ENCODE measurements at regions not wholly inside any gene's neighbourhood (a gene's known extent, or its start where the extent isn't known, plus 50 kb on each side); places are given as distances from the start of the nearest gene placed in this dataset.

DNA sequence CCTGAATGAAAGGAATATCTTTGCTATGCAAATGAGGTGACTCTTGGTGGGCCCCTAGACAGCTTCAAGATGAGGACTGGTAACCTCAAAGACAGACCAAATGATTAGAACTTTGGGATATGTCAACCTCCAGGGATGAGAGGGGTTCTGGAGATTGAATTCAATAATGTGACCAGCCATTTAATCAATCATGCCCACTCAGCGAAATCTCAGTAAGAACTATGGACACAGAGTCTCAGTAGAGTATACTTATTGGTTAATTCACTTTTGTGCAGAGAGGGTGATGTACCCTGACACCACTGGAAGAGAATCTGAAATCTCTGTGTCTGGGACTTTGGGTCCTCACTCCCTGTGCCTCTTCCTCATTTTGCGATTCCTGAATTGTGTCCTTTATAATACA, 662.8 kb downstream of the OLFM4 start:
- no peak for DNase-seq (ENCODE audit: low read depth)

DNA sequence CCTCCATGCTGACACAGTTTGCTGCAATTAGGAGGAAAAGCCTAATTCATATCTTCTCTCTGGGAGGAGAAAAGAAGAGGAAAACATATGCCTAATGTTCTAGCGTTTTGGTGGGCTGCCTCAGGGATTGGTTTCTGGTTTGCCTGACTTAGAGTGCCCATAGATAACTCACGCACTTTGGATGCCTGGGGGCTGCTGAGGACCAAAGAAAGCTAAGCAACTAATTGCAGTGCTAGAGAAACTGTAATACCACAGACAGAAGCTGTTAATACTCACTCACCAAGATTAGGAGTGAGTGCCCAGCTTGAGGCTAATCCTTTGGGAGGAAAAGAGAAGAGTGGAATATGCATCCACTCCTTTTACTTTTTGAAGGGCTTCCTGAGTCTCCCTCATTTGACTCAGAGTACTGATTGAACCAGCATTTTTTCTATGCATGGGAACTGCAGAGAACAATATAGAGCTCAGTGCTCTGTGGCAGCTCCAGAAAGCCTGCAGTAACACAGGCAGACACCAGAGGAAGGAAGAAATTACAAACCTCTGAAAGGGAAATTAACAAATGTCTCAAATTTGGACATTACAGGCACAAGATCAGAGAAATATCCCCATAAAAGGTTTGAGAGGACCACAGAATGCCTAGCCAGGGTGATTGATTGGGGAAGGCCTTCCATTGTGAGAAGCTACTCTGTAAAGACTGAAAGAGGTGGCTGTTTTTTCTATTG, 666.4 kb downstream of the OLFM4 start:
- DNase-seq (ENCODE audit: low read depth) = no peak

- DNase-seq (ENCODE audit: low read depth) = no peak
Observed at GRCh38 chr13:53703371-53704080, 674.9 kb downstream of the OLFM4 start.

- DNase-seq (ENCODE audit: low read depth) = no peak
Observed at GRCh38 chr13:53719281-53719680, 690.7 kb downstream of the OLFM4 start.

DNA sequence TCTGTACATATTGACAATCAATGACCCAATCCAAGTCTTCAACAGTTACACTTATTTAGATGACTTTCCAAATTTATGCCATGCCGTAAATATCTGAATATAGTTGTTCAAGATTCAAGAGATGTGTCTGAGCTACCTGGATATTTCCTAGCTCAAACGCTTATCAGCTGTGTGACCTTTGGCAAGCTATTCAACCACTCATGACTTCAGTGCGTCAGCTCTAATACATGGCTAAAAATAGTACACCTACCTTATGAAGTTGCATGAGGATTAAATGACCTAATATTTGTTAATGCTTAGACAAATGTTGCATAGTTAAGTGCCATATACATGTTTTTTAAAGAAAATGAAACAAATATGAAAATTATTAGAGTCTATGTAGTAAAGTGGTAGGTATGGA, 704.1 kb downstream of the OLFM4 start:
- no peak for DNase-seq (ENCODE audit: low read depth)

- DNase-seq (ENCODE audit: low read depth) = no peak
Observed at GRCh38 chr13:53743906-53744305, 715.3 kb downstream of the OLFM4 start.

DNA sequence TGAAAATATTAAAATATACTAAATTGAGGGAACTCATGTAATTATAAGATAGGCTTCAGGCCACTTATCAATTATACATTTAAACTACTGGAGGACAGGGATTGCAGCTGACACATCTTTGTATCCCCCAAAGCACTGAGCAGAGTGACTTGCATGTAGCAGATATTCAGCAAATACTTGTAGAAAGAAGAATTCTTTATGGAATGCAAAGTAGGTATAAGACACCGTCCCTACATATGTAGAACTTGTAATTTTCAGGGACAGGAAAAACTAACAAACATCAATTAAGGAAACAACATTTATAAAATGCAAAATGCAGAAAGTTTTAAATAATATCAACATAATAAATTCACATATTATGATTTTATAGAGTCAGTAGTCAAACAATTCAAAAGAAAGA, 719.2 kb downstream of the OLFM4 start:
- no peak for DNase-seq (ENCODE audit: low read depth)

DNA sequence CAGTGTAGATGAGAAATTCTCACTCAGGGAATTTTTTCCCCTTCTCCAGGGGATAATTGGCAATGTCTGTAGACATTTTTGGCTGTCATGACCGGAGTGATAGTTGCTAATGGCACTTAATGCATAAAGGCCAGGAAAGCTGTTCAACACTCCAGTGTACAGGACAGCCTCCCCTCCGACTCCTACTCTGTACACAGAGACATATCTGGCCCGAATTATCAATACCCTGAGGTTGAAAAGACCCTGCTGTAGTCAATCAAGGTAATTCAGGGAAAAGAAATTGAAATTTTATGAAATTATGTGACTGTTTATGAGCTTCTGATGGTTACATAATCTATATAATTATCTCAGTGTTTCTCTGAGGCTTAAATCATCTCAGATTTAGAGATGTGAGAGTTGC, 720.7 kb downstream of the OLFM4 start:
- no peak for DNase-seq (ENCODE audit: low read depth)

DNA sequence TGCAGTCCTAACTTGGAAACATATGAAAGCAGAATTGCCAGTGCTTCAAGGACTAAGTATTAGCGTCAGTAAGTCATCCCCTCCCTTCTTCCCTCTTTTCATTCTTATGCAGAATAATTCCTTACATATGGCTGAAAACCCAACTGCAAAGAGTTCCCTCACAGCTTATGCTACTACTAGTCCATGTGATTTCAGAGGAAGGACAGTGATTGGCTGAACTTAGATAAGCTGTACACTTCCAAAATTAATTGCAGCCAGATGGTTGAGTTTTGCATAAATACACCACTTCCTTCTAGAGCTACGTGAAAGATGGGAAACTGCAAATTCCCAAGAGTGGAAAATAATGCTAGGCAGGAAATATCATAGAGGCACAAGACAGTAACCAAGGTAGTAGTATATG, 730.4 kb downstream of the OLFM4 start:
- no peak for DNase-seq (ENCODE audit: low read depth)

DNA sequence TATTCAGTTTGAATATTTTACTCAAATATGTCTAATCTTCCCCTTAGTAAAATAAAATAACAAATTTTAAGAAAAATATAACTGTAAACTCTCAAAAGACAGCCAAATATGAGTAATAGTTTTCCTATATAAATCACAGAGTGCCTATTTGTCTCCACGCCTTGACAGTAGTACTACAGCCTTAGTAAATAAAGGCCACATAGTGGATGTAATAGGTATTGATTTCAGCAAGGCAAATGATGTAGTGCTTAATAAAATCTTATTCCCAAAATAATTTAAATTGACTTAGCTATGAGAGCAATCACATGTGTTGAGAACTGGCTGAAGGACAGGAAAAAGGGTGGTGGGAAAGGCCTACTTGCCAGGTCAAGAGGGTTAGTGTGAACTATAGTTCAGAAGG, 747.2 kb downstream of the OLFM4 start:
- no peak for DNase-seq (ENCODE audit: low read depth)

DNA sequence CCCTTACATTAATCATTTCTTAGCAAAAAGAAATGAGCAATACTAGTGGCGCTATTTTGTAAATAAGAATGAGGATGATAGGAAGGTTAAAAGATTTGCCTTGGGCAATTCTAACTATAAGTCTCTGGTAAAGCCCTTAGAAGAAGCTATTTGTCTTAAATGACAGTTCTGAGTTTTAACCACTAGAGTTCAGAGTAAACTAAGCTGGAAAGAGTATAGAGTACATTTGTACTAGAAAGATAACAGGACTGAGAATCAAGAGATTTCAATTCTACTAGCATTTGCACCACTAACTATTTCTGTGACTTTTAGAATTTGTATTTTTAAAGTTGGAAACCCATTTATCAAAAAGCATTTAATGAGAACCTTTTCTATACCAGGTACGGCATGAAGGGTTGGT, 750.3 kb downstream of the OLFM4 start:
- DNase-seq (ENCODE audit: low read depth) = no peak

DNA sequence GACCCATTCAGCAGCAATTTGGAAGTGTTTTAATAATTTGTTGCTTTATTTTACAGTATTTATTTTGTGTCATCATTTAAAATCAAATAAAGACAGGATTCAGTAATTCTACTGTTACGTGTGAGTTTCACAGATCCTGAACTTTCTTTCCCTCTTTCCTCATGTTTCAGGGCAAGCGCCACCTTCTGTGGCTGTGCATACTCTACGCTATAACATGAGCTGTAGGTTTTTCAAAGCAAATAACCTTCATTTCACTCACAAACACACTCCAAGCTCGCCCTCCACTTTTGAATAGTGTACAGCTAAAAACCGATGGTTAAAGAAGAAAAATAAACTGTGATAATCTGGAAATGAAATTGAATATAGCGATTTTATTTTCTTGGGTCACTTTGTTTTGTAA, 753.3 kb downstream of the OLFM4 start:
- DNase-seq (ENCODE audit: low read depth) = no peak

DNA sequence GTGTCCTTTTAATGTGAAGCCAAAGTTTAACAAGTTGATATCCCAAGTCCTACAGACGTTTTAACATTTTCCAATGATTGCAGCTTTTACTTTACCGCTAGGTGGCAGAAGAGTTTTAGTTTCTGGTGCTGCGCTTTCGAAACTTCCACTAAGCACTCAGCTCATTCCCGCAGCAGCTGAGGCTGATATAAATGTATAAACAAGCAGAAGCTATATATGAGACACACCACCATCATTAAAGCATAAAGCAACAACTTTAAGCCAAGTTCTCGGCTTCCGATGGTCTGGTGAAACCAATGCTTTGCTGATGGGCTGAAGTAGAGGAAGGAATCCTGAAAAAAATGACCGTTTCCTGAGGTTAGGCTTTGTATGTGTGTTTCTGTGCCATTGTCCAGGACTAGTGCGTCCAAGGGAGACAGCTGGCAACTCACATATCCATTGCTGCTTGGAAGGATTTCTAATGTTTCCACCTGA, 753.9 kb downstream of the OLFM4 start:
- DNase-seq (ENCODE audit: low read depth) = peak; percentile 27

DNA sequence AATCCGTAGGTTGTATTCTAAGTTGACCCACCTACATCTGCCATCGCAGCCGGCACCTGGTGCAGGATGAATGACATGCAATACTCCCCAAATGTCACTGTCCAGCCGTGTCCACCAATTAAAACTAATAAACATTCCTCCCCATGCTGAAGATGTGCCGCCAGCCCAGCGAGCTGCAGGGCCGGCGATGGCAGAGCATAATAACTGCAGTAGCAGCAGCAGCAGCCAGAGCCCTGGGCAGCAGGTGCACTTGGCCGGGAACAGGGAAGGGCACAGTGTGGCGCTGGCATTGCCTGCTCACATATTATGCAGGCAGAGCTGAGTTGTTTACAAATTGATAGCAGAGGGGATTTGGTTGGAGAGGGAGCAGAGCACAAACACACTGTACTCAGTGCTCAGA, 754.9 kb downstream of the OLFM4 start:
- no peak for DNase-seq (ENCODE audit: low read depth)

- no peak for DNase-seq (ENCODE audit: low read depth)
Observed at GRCh38 chr13:53788286-53788685, 759.7 kb downstream of the OLFM4 start.

- no peak for DNase-seq (ENCODE audit: low read depth)
Observed at GRCh38 chr13:53800011-53800410, 771.4 kb downstream of the OLFM4 start.

GRCh38 chr13:53807251-53807834, 778.7 kb downstream of the OLFM4 start:
- DNase-seq (ENCODE audit: low read depth) = no peak

DNA sequence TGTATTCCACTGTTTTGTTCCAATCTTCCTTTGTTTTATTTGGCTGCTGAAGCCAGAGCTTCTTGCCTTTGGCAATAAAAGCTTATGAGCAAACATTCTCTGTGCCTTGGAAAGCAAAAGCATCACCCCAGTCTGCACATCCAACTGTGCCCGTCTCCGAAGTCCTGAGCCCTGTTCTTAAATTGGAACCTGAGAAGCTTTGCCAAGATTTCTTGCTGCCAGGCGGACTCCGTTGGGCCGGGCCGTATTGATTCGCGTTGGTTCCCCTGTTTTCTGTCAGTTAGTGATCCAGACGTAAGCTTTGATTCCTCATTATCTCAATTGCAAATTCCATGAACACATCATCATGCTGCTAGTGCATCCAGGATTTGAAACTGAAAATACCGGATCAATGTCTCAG, 793.0 kb downstream of the OLFM4 start:
- no peak for DNase-seq (ENCODE audit: low read depth)

DNA sequence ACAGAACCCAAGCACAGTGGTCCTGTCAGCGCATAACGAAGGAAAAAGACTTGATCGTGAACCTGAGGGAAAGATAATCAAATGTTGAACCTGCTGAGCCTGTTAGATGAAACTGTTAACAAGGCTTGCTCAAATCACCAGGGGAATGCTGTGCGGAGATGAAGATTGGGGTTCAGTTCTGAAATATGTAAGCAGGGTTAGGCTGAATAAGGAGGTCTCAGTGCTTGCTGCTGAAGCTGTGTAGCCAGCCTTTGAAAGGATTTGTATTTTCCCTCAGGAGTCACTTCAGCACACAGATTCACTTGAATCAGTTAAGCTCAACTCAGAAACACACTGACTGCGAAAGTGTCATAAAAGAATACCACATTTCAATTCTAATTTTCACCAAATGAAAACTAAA, 793.5 kb downstream of the OLFM4 start:
- DNase-seq (ENCODE audit: low read depth) = no peak

DNA sequence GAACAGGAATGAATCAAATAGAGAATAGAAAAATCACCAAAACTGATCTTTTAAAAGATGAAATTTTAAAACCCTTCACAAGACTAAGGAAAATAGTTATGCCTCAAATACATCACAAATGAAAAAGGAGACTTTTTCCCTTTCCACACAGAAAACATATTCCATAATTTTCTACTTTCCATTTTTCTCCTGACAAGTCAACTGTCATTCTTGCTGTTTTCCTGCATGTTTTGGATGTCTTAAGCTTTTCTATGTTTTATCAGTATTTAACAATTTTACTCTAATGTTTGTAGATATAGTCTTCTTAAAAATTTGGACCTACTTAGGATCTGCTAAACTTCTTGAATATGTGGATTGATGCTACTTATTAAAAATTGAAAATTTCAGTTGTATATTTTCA, 810.8 kb downstream of the OLFM4 start:
- DNase-seq (ENCODE audit: low read depth) = no peak

DNA sequence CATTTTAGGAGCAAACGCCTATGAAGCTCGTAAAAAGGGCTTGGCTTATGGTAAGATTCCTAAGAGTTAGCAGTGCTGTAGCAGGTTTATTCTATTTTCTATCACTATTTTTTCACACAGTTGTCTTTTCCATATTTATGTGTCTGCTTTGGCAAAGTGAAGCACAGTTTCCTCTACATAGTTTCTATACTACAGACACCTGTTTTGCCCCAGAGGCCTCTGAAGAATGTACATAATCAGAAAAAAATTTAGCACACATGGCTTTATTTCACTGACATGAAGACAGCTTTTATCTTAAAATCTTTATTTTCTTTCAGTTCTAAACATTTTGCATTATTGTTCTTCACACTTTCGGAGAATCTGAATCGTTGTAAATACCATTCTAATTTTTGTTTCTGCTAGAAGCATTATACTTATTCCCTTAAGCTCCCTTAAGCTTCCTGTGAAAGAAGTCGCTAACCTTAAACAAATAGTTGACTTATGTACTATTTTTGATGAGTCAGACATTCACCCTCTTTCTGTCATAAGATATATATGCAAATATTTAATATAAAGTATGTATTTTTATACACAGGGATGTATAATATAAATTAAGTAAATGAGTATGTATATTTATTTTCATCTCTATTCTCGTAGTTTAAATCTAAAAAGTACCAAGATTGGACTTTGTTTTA, 816.0 kb downstream of the OLFM4 start:
- no peak for DNase-seq (ENCODE audit: low read depth)

DNA sequence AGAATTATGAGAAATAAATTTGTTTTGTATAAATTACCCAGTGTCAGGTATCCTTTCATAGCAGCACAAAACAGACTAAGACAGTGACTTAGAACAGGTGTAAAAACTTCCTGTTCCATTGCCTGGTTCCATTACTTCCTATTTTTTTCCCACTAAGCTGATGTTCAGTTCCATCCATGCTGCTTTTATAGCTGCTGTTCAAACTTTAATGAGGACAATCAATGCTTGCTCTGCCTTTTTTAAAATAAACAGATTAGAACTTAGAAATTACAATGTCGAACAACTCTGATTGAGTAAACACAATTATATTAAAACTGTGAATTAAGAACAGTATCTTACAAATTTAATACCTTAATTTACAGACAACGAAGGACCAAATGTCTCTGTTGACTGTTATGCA, 818.9 kb downstream of the OLFM4 start:
- no peak for DNase-seq (ENCODE audit: low read depth)

Measured in EH (cell line).